ENCODE measurements at regions not wholly inside any gene's neighbourhood (a gene's known extent, or its start where the extent isn't known, plus 50 kb on each side); places are given as distances from the start of the nearest gene placed in this dataset.

GRCh38 chr12:93279565-93280412, 97.9 kb upstream of the NUDT4 start:
- DNase-seq (ENCODE audit: extremely low read depth in 1 of 2, low read depth in 1 of 2): no peak

- DNase-seq (ENCODE audit: extremely low read depth in 1 of 2, low read depth in 1 of 2): no peak
Measured at GRCh38 chr12:93287149-93287548, 90.6 kb upstream of the NUDT4 start.

GRCh38 chr12:93288626-93289025, 89.1 kb upstream of the NUDT4 start:
- no peak for DNase-seq (ENCODE audit: extremely low read depth in 1 of 2, low read depth in 1 of 2)

- DNase-seq (ENCODE audit: extremely low read depth in 1 of 2, low read depth in 1 of 2): no peak
Measured at GRCh38 chr12:93290391-93290790, 87.3 kb upstream of the NUDT4 start.

- DNase-seq (ENCODE audit: extremely low read depth in 1 of 2, low read depth in 1 of 2): no peak
Measured at GRCh38 chr12:93292213-93292612, 85.5 kb upstream of the NUDT4 start.

GRCh38 chr12:93292731-93293566, 84.8 kb upstream of the NUDT4 start:
- no peak for DNase-seq (ENCODE audit: extremely low read depth in 1 of 2, low read depth in 1 of 2)

GRCh38 chr12:93297032-93297431, 80.7 kb upstream of the NUDT4 start:
- DNase-seq (ENCODE audit: extremely low read depth in 1 of 2, low read depth in 1 of 2): no peak

GRCh38 chr12:93297536-93297935, 80.2 kb upstream of the NUDT4 start:
- DNase-seq (ENCODE audit: extremely low read depth in 1 of 2, low read depth in 1 of 2): no peak

GRCh38 chr12:93299262-93299846, 78.4 kb upstream of the NUDT4 start:
- no peak for DNase-seq (ENCODE audit: extremely low read depth in 1 of 2, low read depth in 1 of 2)

GRCh38 chr12:93300611-93301021, 77.1 kb upstream of the NUDT4 start:
- DNase-seq (ENCODE audit: extremely low read depth in 1 of 2, low read depth in 1 of 2): no peak

GRCh38 chr12:93302331-93303229, 75.1 kb upstream of the NUDT4 start:
- DNase-seq (ENCODE audit: extremely low read depth in 1 of 2, low read depth in 1 of 2): no peak

- no peak for DNase-seq (ENCODE audit: extremely low read depth in 1 of 2, low read depth in 1 of 2)
Measured at GRCh38 chr12:93306636-93307035, 71.1 kb upstream of the NUDT4 start.

- DNase-seq (ENCODE audit: extremely low read depth in 1 of 2, low read depth in 1 of 2): no peak
Measured at GRCh38 chr12:93308281-93308680, 69.4 kb upstream of the NUDT4 start.

GRCh38 chr12:93311827-93312226, 65.9 kb upstream of the NUDT4 start:
- no peak for DNase-seq (ENCODE audit: extremely low read depth in 1 of 2, low read depth in 1 of 2)

GRCh38 chr12:93314177-93314497, 63.6 kb upstream of the NUDT4 start:
- DNase-seq (ENCODE audit: extremely low read depth in 1 of 2, low read depth in 1 of 2): no peak

- DNase-seq (ENCODE audit: extremely low read depth in 1 of 2, low read depth in 1 of 2): no peak
Measured at GRCh38 chr12:93315385-93315906, 62.3 kb upstream of the NUDT4 start.

- DNase-seq (ENCODE audit: extremely low read depth in 1 of 2, low read depth in 1 of 2): no peak
Measured at GRCh38 chr12:93315907-93316622, 61.7 kb upstream of the NUDT4 start.

GRCh38 chr12:93316623-93316971, 61.1 kb upstream of the NUDT4 start:
- DNase-seq (ENCODE audit: extremely low read depth in 1 of 2, low read depth in 1 of 2): no peak

- DNase-seq (ENCODE audit: extremely low read depth in 1 of 2, low read depth in 1 of 2): no peak
Measured at GRCh38 chr12:93317227-93317626, 60.5 kb upstream of the NUDT4 start.
